ENCODE measurements at regions not wholly inside any gene's neighbourhood (a gene's known extent, or its start where the extent isn't known, plus 50 kb on each side); places are given as distances from the start of the nearest gene placed in this dataset.

GRCh38 chr5:39521098-39521860 lies 96.5 kb upstream of the DAB2 start:
- Histone ChIP-seq H3K36me3 (ENCODE audit: control insufficient read depth, insufficient read depth, low read length) (no peaks in the 10 kb centered on the region), H3K4me1 (ENCODE audit: control insufficient read depth, insufficient read depth, low read length, poor library complexity, severe bottlenecking) (no peaks in the 10 kb centered on the region), H3K9me3 (ENCODE audit: control insufficient read depth, low read length) (no peaks in the 10 kb centered on the region), H3K27ac (ENCODE audit: insufficient read depth, low read length, poor library complexity, severe bottlenecking) (no peak overlapping the region), H3K27me3 (replicated peaks; ENCODE audit: control insufficient read depth, insufficient read depth, low read length, poor library complexity, severe bottlenecking) (no peaks in the 10 kb centered on the region), H3K4me3 (ENCODE audit: insufficient read depth, low read depth, low read length, poor library complexity, severe bottlenecking) (no peak overlapping the region)
- DNase-seq = no peak

- H3K4me3 ChIP-seq (ENCODE audit: insufficient read depth, low read depth, low read length, poor library complexity, severe bottlenecking) = no peak overlapping the region
Observed at GRCh38 chr5:39520232-39520572, 95.4 kb upstream of the DAB2 start.

GRCh38 chr5:39519566-39520231 lies 94.9 kb upstream of the DAB2 start:
- DNase-seq = no peak
- H3K36me3 ChIP-seq (ENCODE audit: control insufficient read depth, insufficient read depth, low read length) = no peaks in the 10 kb centered on the region
- no peaks in the 10 kb centered on the region for H3K4me1 ChIP-seq (ENCODE audit: control insufficient read depth, insufficient read depth, low read length, poor library complexity, severe bottlenecking)
- no peaks in the 10 kb centered on the region for H3K9me3 ChIP-seq (ENCODE audit: control insufficient read depth, low read length)
- H3K27me3 ChIP-seq (replicated peaks; ENCODE audit: control insufficient read depth, insufficient read depth, low read length, poor library complexity, severe bottlenecking) = no peaks in the 10 kb centered on the region
- H3K4me3 ChIP-seq (ENCODE audit: insufficient read depth, low read depth, low read length, poor library complexity, severe bottlenecking) = no peak overlapping the region
- H3K27ac ChIP-seq (ENCODE audit: insufficient read depth, low read length, poor library complexity, severe bottlenecking) = no peak overlapping the region

More at GRCh38 chr5:39520232-39520572, 95.4 kb upstream of the DAB2 start:
- Histone ChIP-seq H3K4me1 (ENCODE audit: control insufficient read depth, insufficient read depth, low read length, poor library complexity, severe bottlenecking) (no peaks in the 10 kb centered on the region), H3K36me3 (ENCODE audit: control insufficient read depth, insufficient read depth, low read length) (no peaks in the 10 kb centered on the region), H3K27me3 (replicated peaks; ENCODE audit: control insufficient read depth, insufficient read depth, low read length, poor library complexity, severe bottlenecking) (no peaks in the 10 kb centered on the region), H3K9me3 (ENCODE audit: control insufficient read depth, low read length) (no peaks in the 10 kb centered on the region), H3K27ac (ENCODE audit: insufficient read depth, low read length, poor library complexity, severe bottlenecking) (no peak overlapping the region)
- no peak for DNase-seq

- no peaks in the 10 kb centered on the region for H3K4me1 ChIP-seq (ENCODE audit: control insufficient read depth, insufficient read depth, low read length, poor library complexity, severe bottlenecking)
- no peaks in the 10 kb centered on the region for H3K36me3 ChIP-seq (ENCODE audit: control insufficient read depth, insufficient read depth, low read length)
- no peak for DNase-seq
- H3K27me3 ChIP-seq (replicated peaks; ENCODE audit: control insufficient read depth, insufficient read depth, low read length, poor library complexity, severe bottlenecking) = no peaks in the 10 kb centered on the region
- no peak overlapping the region for H3K4me3 ChIP-seq (ENCODE audit: insufficient read depth, low read depth, low read length, poor library complexity, severe bottlenecking)
- H3K9me3 ChIP-seq (ENCODE audit: control insufficient read depth, low read length) = no peaks in the 10 kb centered on the region
- no peak overlapping the region for H3K27ac ChIP-seq (ENCODE audit: insufficient read depth, low read length, poor library complexity, severe bottlenecking)
Observed at GRCh38 chr5:39519079-39519478, 94.3 kb upstream of the DAB2 start.

GRCh38 chr5:39518516-39518915 lies 93.7 kb upstream of the DAB2 start:
- no peak for DNase-seq
- no peak overlapping the region for H3K27ac ChIP-seq (ENCODE audit: insufficient read depth, low read length, poor library complexity, severe bottlenecking)

GRCh38 chr5:39517800-39518199 lies 93.0 kb upstream of the DAB2 start:
- Histone ChIP-seq H3K27ac (ENCODE audit: insufficient read depth, low read length, poor library complexity, severe bottlenecking) (no peak overlapping the region), H3K27me3 (replicated peaks; ENCODE audit: control insufficient read depth, insufficient read depth, low read length, poor library complexity, severe bottlenecking) (no peaks in the 10 kb centered on the region), H3K36me3 (ENCODE audit: control insufficient read depth, insufficient read depth, low read length) (no peaks in the 10 kb centered on the region), H3K9me3 (ENCODE audit: control insufficient read depth, low read length) (no peaks in the 10 kb centered on the region), H3K4me1 (ENCODE audit: control insufficient read depth, insufficient read depth, low read length, poor library complexity, severe bottlenecking) (no peaks in the 10 kb centered on the region), H3K4me3 (ENCODE audit: insufficient read depth, low read depth, low read length, poor library complexity, severe bottlenecking) (no peak overlapping the region)
- DNase-seq = no peak

More at GRCh38 chr5:39518516-39518915, 93.7 kb upstream of the DAB2 start:
- Histone ChIP-seq H3K27me3 (replicated peaks; ENCODE audit: control insufficient read depth, insufficient read depth, low read length, poor library complexity, severe bottlenecking) (no peaks in the 10 kb centered on the region), H3K4me1 (ENCODE audit: control insufficient read depth, insufficient read depth, low read length, poor library complexity, severe bottlenecking) (no peaks in the 10 kb centered on the region), H3K9me3 (ENCODE audit: control insufficient read depth, low read length) (no peaks in the 10 kb centered on the region), H3K4me3 (ENCODE audit: insufficient read depth, low read depth, low read length, poor library complexity, severe bottlenecking) (no peak overlapping the region), H3K36me3 (ENCODE audit: control insufficient read depth, insufficient read depth, low read length) (no peaks in the 10 kb centered on the region)

GRCh38 chr5:39515881-39516280 lies 91.1 kb upstream of the DAB2 start:
- DNase-seq = no peak
- H3K36me3 ChIP-seq (ENCODE audit: control insufficient read depth, insufficient read depth, low read length) = no peaks in the 10 kb centered on the region
- no peaks in the 10 kb centered on the region for H3K27me3 ChIP-seq (replicated peaks; ENCODE audit: control insufficient read depth, insufficient read depth, low read length, poor library complexity, severe bottlenecking)
- H3K4me3 ChIP-seq (ENCODE audit: insufficient read depth, low read depth, low read length, poor library complexity, severe bottlenecking) = no peak overlapping the region
- H3K4me1 ChIP-seq (ENCODE audit: control insufficient read depth, insufficient read depth, low read length, poor library complexity, severe bottlenecking) = no peaks in the 10 kb centered on the region
- H3K27ac ChIP-seq (ENCODE audit: insufficient read depth, low read length, poor library complexity, severe bottlenecking) = no peak overlapping the region
- H3K9me3 ChIP-seq (ENCODE audit: control insufficient read depth, low read length) = no peaks in the 10 kb centered on the region

GRCh38 chr5:39513236-39513635 lies 88.5 kb upstream of the DAB2 start:
- no peak overlapping the region for H3K4me3 ChIP-seq (ENCODE audit: insufficient read depth, low read depth, low read length, poor library complexity, severe bottlenecking)
- no peaks in the 10 kb centered on the region for H3K36me3 ChIP-seq (ENCODE audit: control insufficient read depth, insufficient read depth, low read length)
- H3K27ac ChIP-seq (ENCODE audit: insufficient read depth, low read length, poor library complexity, severe bottlenecking) = no peak overlapping the region
- H3K9me3 ChIP-seq (ENCODE audit: control insufficient read depth, low read length) = no peaks in the 10 kb centered on the region
- no peaks in the 10 kb centered on the region for H3K4me1 ChIP-seq (ENCODE audit: control insufficient read depth, insufficient read depth, low read length, poor library complexity, severe bottlenecking)
- H3K27me3 ChIP-seq (replicated peaks; ENCODE audit: control insufficient read depth, insufficient read depth, low read length, poor library complexity, severe bottlenecking) = no peaks in the 10 kb centered on the region
- DNase-seq = no peak

GRCh38 chr5:39506211-39506610 lies 81.4 kb upstream of the DAB2 start:
- H3K4me3 ChIP-seq (ENCODE audit: insufficient read depth, low read depth, low read length, poor library complexity, severe bottlenecking) = no peak overlapping the region
- H3K27ac ChIP-seq (ENCODE audit: insufficient read depth, low read length, poor library complexity, severe bottlenecking) = no peak overlapping the region
- no peak for DNase-seq
- H3K27me3 ChIP-seq (replicated peaks; ENCODE audit: control insufficient read depth, insufficient read depth, low read length, poor library complexity, severe bottlenecking) = no peaks in the 10 kb centered on the region
- H3K4me1 ChIP-seq (ENCODE audit: control insufficient read depth, insufficient read depth, low read length, poor library complexity, severe bottlenecking) = no peaks in the 10 kb centered on the region
- no peaks in the 10 kb centered on the region for H3K36me3 ChIP-seq (ENCODE audit: control insufficient read depth, insufficient read depth, low read length)
- H3K9me3 ChIP-seq (ENCODE audit: control insufficient read depth, low read length) = no peaks in the 10 kb centered on the region

GRCh38 chr5:39505791-39506190 lies 81.0 kb upstream of the DAB2 start:
- no peaks in the 10 kb centered on the region for H3K36me3 ChIP-seq (ENCODE audit: control insufficient read depth, insufficient read depth, low read length)
- no peaks in the 10 kb centered on the region for H3K9me3 ChIP-seq (ENCODE audit: control insufficient read depth, low read length)
- no peak overlapping the region for H3K27ac ChIP-seq (ENCODE audit: insufficient read depth, low read length, poor library complexity, severe bottlenecking)
- H3K4me3 ChIP-seq (ENCODE audit: insufficient read depth, low read depth, low read length, poor library complexity, severe bottlenecking) = no peak overlapping the region
- DNase-seq = no peak
- H3K4me1 ChIP-seq (ENCODE audit: control insufficient read depth, insufficient read depth, low read length, poor library complexity, severe bottlenecking) = no peaks in the 10 kb centered on the region
- H3K27me3 ChIP-seq (replicated peaks; ENCODE audit: control insufficient read depth, insufficient read depth, low read length, poor library complexity, severe bottlenecking) = no peaks in the 10 kb centered on the region

Data from effector memory CD4-positive, alpha-beta T cell (primary cell).